HEK293 (cell line): ENCODE measurements at regions not wholly inside any gene's neighbourhood (a gene's known extent, or its start where the extent isn't known, plus 50 kb on each side); places are given as distances from the start of the nearest gene placed in this dataset.

Experiments
- CTCF ChIA-PET: fragments of 350-600 bp; formaldehyde crosslinking; extraction: SDS; loops from one replicate; lab custom pipeline; 2021; ENCODE audit warnings: antibody characterized with exemption; lab: Yijun Ruan, JAX
- POLR2A ChIA-PET: fragments of 300-600 bp; formaldehyde crosslinking; extraction: SDS; loops from one replicate; lab custom pipeline; 2020; ENCODE audit warnings: antibody characterized with exemption, inconsistent platforms; lab: Yijun Ruan, JAX
- H3K27ac ChIP-seq: fragments of 200-500 bp; sonication (Bioruptor generic); 2 replicates; pipeline ENCODE4 v1.5.1; 2014; ENCODE audit warnings: low read depth, low read length, control low read depth, inconsistent platforms; ENCODE audit errors: extremely low read depth
- H3K36me3 ChIP-seq, 2 experiments: fragments of 200-500 bp in 1 of 2; sonication (Bioruptor generic) in 1 of 2; 1 replicate in 1 of 2; 2 replicates in 1 of 2; pipeline ENCODE4 v1.5.1; 2014 to 2017; ENCODE audit warnings: inconsistent platforms in 2 of 2, low read length in 2 of 2; ENCODE audit not compliant: control insufficient read depth in 2 of 2, insufficient read depth in 1 of 2
- H3K4me1 ChIP-seq: fragments of 200-500 bp; sonication (Bioruptor generic); 2 replicates; pipeline ENCODE4 v1.5.1; 2014; ENCODE audit warnings: mild to moderate bottlenecking, low read length, inconsistent platforms; ENCODE audit not compliant: control insufficient read depth, insufficient read depth
- H3K4me3 ChIP-seq: 2 replicates; pipeline ENCODE4 v1.5.1; 2011; ENCODE audit warnings: low read depth, mild to moderate bottlenecking, control low read depth, low read length, moderate library complexity
- H3K9me3 ChIP-seq: fragments of 200-500 bp; sonication (Bioruptor generic); 2 replicates; pipeline ENCODE4 v1.5.1; 2014; ENCODE audit warnings: low read depth, low read length, inconsistent platforms; ENCODE audit not compliant: control insufficient read depth, insufficient read depth
- ATF2 ChIP-seq: fragments of 450-650 bp; formaldehyde crosslinking; IDR thresholded peaks from 2 replicates; pipeline ENCODE4 v1.5.1; 2016; ENCODE audit warnings: missing biosample characterization, missing genetic modification characterization, low read depth
- GLI2 ChIP-seq: fragments of 450-650 bp; formaldehyde crosslinking; IDR thresholded peaks from 2 replicates; pipeline ENCODE4; 2017; ENCODE audit warnings: missing biosample characterization, missing genetic modification characterization, low read depth, borderline replicate concordance
- GLI4 ChIP-seq: fragments of 450-650 bp; formaldehyde crosslinking; IDR thresholded peaks from 2 replicates; pipeline ENCODE4 v1.5.1; 2016; ENCODE audit warnings: missing biosample characterization, missing genetic modification characterization
- KLF1 ChIP-seq: fragments of 450-650 bp; formaldehyde crosslinking; IDR thresholded peaks from 2 replicates; pipeline ENCODE4 v1.5.1; 2016; ENCODE audit warnings: missing biosample characterization, missing genetic modification characterization
- MZF1 ChIP-seq: fragments of 450-650 bp; formaldehyde crosslinking; IDR thresholded peaks from 2 replicates; pipeline ENCODE4 v1.5.1; 2017; ENCODE audit warnings: missing biosample characterization, missing genetic modification characterization, borderline replicate concordance
- OVOL3 ChIP-seq: fragments of 450-650 bp; formaldehyde crosslinking; IDR thresholded peaks from 2 replicates; pipeline ENCODE4 v1.5.1; 2016; ENCODE audit warnings: missing biosample characterization, missing genetic modification characterization
- TSHZ1 ChIP-seq: fragments of 450-650 bp; formaldehyde crosslinking; IDR thresholded peaks from 2 replicates; pipeline ENCODE4 v1.5.1; 2016; ENCODE audit warnings: missing biosample characterization, missing genetic modification characterization, borderline replicate concordance
- YY1 ChIP-seq: fragments of 450-650 bp; formaldehyde crosslinking; IDR thresholded peaks from 2 replicates; pipeline ENCODE4 v1.5.1; 2018; ENCODE audit warnings: missing biosample characterization, missing genetic modification characterization
- ZBTB10 ChIP-seq: fragments of 450-650 bp; formaldehyde crosslinking; IDR thresholded peaks from 2 replicates; pipeline ENCODE4 v1.5.1; 2016; ENCODE audit warnings: missing biosample characterization, missing genetic modification characterization
- ZBTB21 ChIP-seq: fragments of 450-650 bp; formaldehyde crosslinking; IDR thresholded peaks from 2 replicates; pipeline ENCODE4 v1.5.1; 2017; ENCODE audit warnings: missing biosample characterization, missing genetic modification characterization
- ZBTB7A ChIP-seq: fragments of 450-650 bp; formaldehyde crosslinking; IDR thresholded peaks from 2 replicates; pipeline ENCODE4 v1.5.1; 2016; ENCODE audit warnings: low read depth, missing biosample characterization, missing genetic modification characterization
- ZFHX2 ChIP-seq: fragments of 450-650 bp; formaldehyde crosslinking; conservative IDR thresholded peaks from 2 replicates; pipeline ENCODE4 v1.5.1; 2016; ENCODE audit warnings: missing biosample characterization, missing genetic modification characterization
- ZFP3 ChIP-seq: fragments of 450-650 bp; formaldehyde crosslinking; IDR thresholded peaks from 2 replicates; pipeline ENCODE4 v1.5.1; 2016; ENCODE audit warnings: low read depth, missing biosample characterization, missing genetic modification characterization
- ZNF10 ChIP-seq: fragments of 450-650 bp; formaldehyde crosslinking; IDR thresholded peaks from 2 replicates; pipeline ENCODE4 v1.5.1; 2017; ENCODE audit warnings: missing biosample characterization, missing genetic modification characterization
- ZNF114 ChIP-seq: fragments of 450-650 bp; formaldehyde crosslinking; IDR thresholded peaks from 2 replicates; pipeline ENCODE4 v1.5.0; 2017; ENCODE audit warnings: missing biosample characterization, missing genetic modification characterization
- ZNF16 ChIP-seq: fragments of 450-650 bp; formaldehyde crosslinking; IDR thresholded peaks from 2 replicates; pipeline ENCODE4 v1.5.1; 2016; ENCODE audit warnings: low read depth, missing biosample characterization, missing genetic modification characterization
- ZNF221 ChIP-seq: fragments of 450-650 bp; formaldehyde crosslinking; IDR thresholded peaks from 2 replicates; pipeline ENCODE4 v1.5.1; 2017; ENCODE audit warnings: missing biosample characterization, missing genetic modification characterization, borderline replicate concordance
- ZNF23 ChIP-seq: fragments of 450-650 bp; formaldehyde crosslinking; IDR thresholded peaks from 2 replicates; pipeline ENCODE4 v1.5.1; 2016; ENCODE audit warnings: missing biosample characterization, missing genetic modification characterization, borderline replicate concordance
- ZNF362 ChIP-seq: fragments of 450-650 bp; formaldehyde crosslinking; IDR thresholded peaks from 2 replicates; pipeline ENCODE4 v1.5.1; 2016; ENCODE audit warnings: missing biosample characterization, missing genetic modification characterization
- ZNF366 ChIP-seq: fragments of 450-650 bp; formaldehyde crosslinking; conservative IDR thresholded peaks from 2 replicates; pipeline ENCODE4 v1.5.1; 2016; ENCODE audit warnings: missing biosample characterization, missing genetic modification characterization
- ZNF394 ChIP-seq: fragments of 450-650 bp; formaldehyde crosslinking; IDR thresholded peaks from 2 replicates; pipeline ENCODE4 v1.5.1; 2016; ENCODE audit warnings: missing biosample characterization, missing genetic modification characterization, mild to moderate bottlenecking, moderate library complexity, borderline replicate concordance
- ZNF433 ChIP-seq: fragments of 450-650 bp; formaldehyde crosslinking; IDR thresholded peaks from 2 replicates; pipeline ENCODE4 v1.5.1; 2016; ENCODE audit warnings: missing biosample characterization, missing genetic modification characterization, low read depth
- ZNF473 ChIP-seq: fragments of 450-650 bp; formaldehyde crosslinking; IDR thresholded peaks from 2 replicates; pipeline ENCODE4 v1.5.1; 2017; ENCODE audit warnings: missing biosample characterization, missing genetic modification characterization
- ZNF544 ChIP-seq: fragments of 450-650 bp; formaldehyde crosslinking; IDR thresholded peaks from 2 replicates; pipeline ENCODE4 v1.5.0; 2017; ENCODE audit warnings: missing biosample characterization, missing genetic modification characterization
- ZNF549 ChIP-seq: fragments of 450-650 bp; IDR thresholded peaks from 2 replicates; pipeline ENCODE4 v1.5.1; 2018; ENCODE audit warnings: missing biosample characterization, missing genetic modification characterization, mild to moderate bottlenecking, inconsistent platforms, moderate library complexity
- ZNF558 ChIP-seq: fragments of 450-650 bp; formaldehyde crosslinking; IDR thresholded peaks from 2 replicates; pipeline ENCODE4 v1.5.1; 2016; ENCODE audit warnings: missing biosample characterization, missing genetic modification characterization
- ZNF596 ChIP-seq: fragments of 450-650 bp; IDR thresholded peaks from 2 replicates; pipeline ENCODE4 v1.5.0; 2018; ENCODE audit warnings: missing biosample characterization, mild to moderate bottlenecking, missing genetic modification characterization, moderate library complexity
- ZNF677 ChIP-seq: fragments of 450-650 bp; IDR thresholded peaks from 2 replicates; pipeline ENCODE4 v1.5.0; 2018; ENCODE audit warnings: missing biosample characterization, mild to moderate bottlenecking, missing genetic modification characterization, moderate library complexity
- ZSCAN16 ChIP-seq: fragments of 450-650 bp; formaldehyde crosslinking; IDR thresholded peaks from 2 replicates; pipeline ENCODE4 v1.5.1; 2016; ENCODE audit warnings: missing biosample characterization, missing genetic modification characterization
- ZSCAN23 ChIP-seq: fragments of 450-650 bp; formaldehyde crosslinking; IDR thresholded peaks from 2 replicates; pipeline ENCODE4 v1.5.1; 2016; ENCODE audit warnings: missing biosample characterization, missing genetic modification characterization
- ZSCAN30 ChIP-seq: fragments of 450-650 bp; IDR thresholded peaks from 2 replicates; pipeline ENCODE4 v1.5.1; 2018; ENCODE audit warnings: missing biosample characterization, mild to moderate bottlenecking, missing genetic modification characterization, moderate library complexity

- CTCF ChIA-PET = interaction anchor here (1.0 kb wide), 1 partner anchor 8 kb away, joined by 3 read pairs; no protein-coding TSS in a partner anchor
- Histone ChIP-seq H3K27ac (peak overlapping the region; percentile 71; the same call in 1 of the 2 replicates), H3K4me3 (peak overlapping the region; percentile 61)
- TF ChIP-seq ZNF366 (tag by site-specific recombination) (no peak), ZSCAN16 (tag by site-specific recombination) (no peak), ZNF221 (tag by site-specific recombination) (no peak), ZNF362 (no peak), KLF1 (peak; percentile 57; the same call in 1 of the 2 replicates), ZNF558 (no peak), TSHZ1 (tag by site-specific recombination) (no peak), ZNF544 (tag by site-specific recombination) (no peak), ZNF114 (no peak), ZFHX2 (tag by site-specific recombination) (peak; percentile 68), ZBTB10 (tag by site-specific recombination) (peak; percentile 46; the same call in 1 of the 2 replicates), ZBTB7A (tag by site-specific recombination) (no peak), GLI4 (tag by site-specific recombination) (no peak), OVOL3 (tag by site-specific recombination) (no peak), ZNF10 (tag by site-specific recombination) (no peak), ZNF394 (tag by site-specific recombination) (no peak), ZNF23 (tag by site-specific recombination) (no peak), ZSCAN23 (tag by site-specific recombination) (no peak), ZNF596 (no peak), MZF1 (tag by site-specific recombination) (no peak), ZNF677 (tag by site-specific recombination) (no peak), ZSCAN30 (no peak; the same call in 1 of the 2 replicates), ZNF16 (tag by site-specific recombination) (no peak), ZFP3 (no peak), ZNF433 (tag by site-specific recombination) (no peak), GLI2 (no peak), ATF2 (no peak), ZNF549 (tag by site-specific recombination) (no peak), YY1 (tag by site-specific recombination) (no peak), ZNF473 (tag by site-specific recombination) (no peak), ZBTB21 (tag by site-specific recombination) (no peak)
Measured at GRCh38 chr7:65239707-65240352, 133.8 kb upstream of the ZNF92 start.

More at GRCh38 chr7:65239707-65240352, 133.8 kb upstream of the ZNF92 start:
- H3K36me3 ChIP-seq = no peaks in the 10 kb centered on the region; a peak in 1 of 3 replicates
- POLR2A ChIA-PET = interaction anchor here (1.1 kb wide), 1 partner anchor 134 kb away, joined by 4 read pairs; the partner anchor contains the start of gene ZNF92
- no peaks in the 10 kb centered on the region for H3K9me3 ChIP-seq
- peaks cover 3% of the 10 kb centered on the region; the same call in 1 of the 2 replicates for H3K4me1 ChIP-seq
